ENCODE measurements at regions not wholly inside any gene's neighbourhood (a gene's known extent, or its start where the extent isn't known, plus 50 kb on each side); places are given as distances from the start of the nearest gene placed in this dataset.

- no peaks in the 10 kb centered on the region for H3K4me1 Mint-ChIP-seq (ENCODE audit: low read depth, unreplicated experiment)
- Histone ChIP-seq H4K20me1 (ENCODE audit: insufficient read depth, low read length) (no peaks in the 10 kb centered on the region), H3K4me3 (ENCODE audit: insufficient read depth, low read depth, low read length) (no peak overlapping the region), H3K4me2 (ENCODE audit: low read length) (no peak overlapping the region), H3K79me2 (ENCODE audit: insufficient read depth, low read length) (no peaks in the 10 kb centered on the region), H2AFZ (ENCODE audit: low read depth, low read length) (no peak overlapping the region), H3K27ac (ENCODE audit: low read depth, low read length) (no peak overlapping the region), H3K9ac (ENCODE audit: low read length) (no peak overlapping the region), H3K27me3 (ENCODE audit: insufficient read depth, low read length) (no peaks in the 10 kb centered on the region), H3K36me3 (ENCODE audit: insufficient read depth, low read length) (no peaks in the 10 kb centered on the region), H3K4me1 (ENCODE audit: insufficient read depth, low read length) (no peaks in the 10 kb centered on the region), H3K9me3 (ENCODE audit: insufficient read depth, low read depth, low read length) (no peaks in the 10 kb centered on the region)
- peaks cover 20% of the 10 kb centered on the region for H3K27me3 Mint-ChIP-seq (ENCODE audit: low read depth, unreplicated experiment)
- TF ChIP-seq EZH2 (IDR thresholded peaks at IDR 0.05; ENCODE audit: insufficient read depth, low read length): no peak
- TF ChIP-seq CTCF (IDR thresholded peaks at IDR 0.05; ENCODE audit: insufficient read depth, low read depth, low read length): no peak
- DNase-seq (ENCODE audit: low read depth) (no peak), FAIRE-seq (no peak)
- peaks cover under 1% of the 10 kb centered on the region for H3K9me3 Mint-ChIP-seq (ENCODE audit: unreplicated experiment)
- no peak overlapping the region for H3K4me3 Mint-ChIP-seq (ENCODE audit: unreplicated experiment)
- no peak overlapping the region for H3K27ac Mint-ChIP-seq (ENCODE audit: unreplicated experiment)
- H3K36me3 Mint-ChIP-seq (ENCODE audit: low read depth, unreplicated experiment): peaks cover 2% of the 10 kb centered on the region
Measured at GRCh38 chr1:181353526-181353925, 129.8 kb upstream of the CACNA1E start.

- H3K4me2 ChIP-seq (ENCODE audit: low read length): no peak overlapping the region
- no peaks in the 10 kb centered on the region for H3K36me3 ChIP-seq (ENCODE audit: insufficient read depth, low read length)
- no peaks in the 10 kb centered on the region for H3K4me1 ChIP-seq (ENCODE audit: insufficient read depth, low read length)
- peaks cover 20% of the 10 kb centered on the region for H3K27me3 Mint-ChIP-seq (ENCODE audit: low read depth, unreplicated experiment)
- FAIRE-seq (no peak), DNase-seq (ENCODE audit: low read depth) (no peak)
- H3K4me1 Mint-ChIP-seq (ENCODE audit: low read depth, unreplicated experiment): no peaks in the 10 kb centered on the region
- TF ChIP-seq EZH2 (IDR thresholded peaks at IDR 0.05; ENCODE audit: insufficient read depth, low read length) (no peak), CTCF (IDR thresholded peaks at IDR 0.05; ENCODE audit: insufficient read depth, low read depth, low read length) (no peak)
- H3K9ac ChIP-seq (ENCODE audit: low read length): no peak overlapping the region
- H4K20me1 ChIP-seq (ENCODE audit: insufficient read depth, low read length): no peaks in the 10 kb centered on the region
- H3K27ac ChIP-seq (ENCODE audit: low read depth, low read length): no peak overlapping the region
- H3K9me3 Mint-ChIP-seq (ENCODE audit: unreplicated experiment): no peaks in the 10 kb centered on the region
- H3K79me2 ChIP-seq (ENCODE audit: insufficient read depth, low read length): no peaks in the 10 kb centered on the region
- no peak overlapping the region for H3K4me3 ChIP-seq (ENCODE audit: insufficient read depth, low read depth, low read length)
- no peak overlapping the region for H3K4me3 Mint-ChIP-seq (ENCODE audit: unreplicated experiment)
- no peaks in the 10 kb centered on the region for H3K36me3 Mint-ChIP-seq (ENCODE audit: low read depth, unreplicated experiment)
- H3K27me3 ChIP-seq (ENCODE audit: insufficient read depth, low read length): no peaks in the 10 kb centered on the region
- H2AFZ ChIP-seq (ENCODE audit: low read depth, low read length): no peak overlapping the region
- H3K27ac Mint-ChIP-seq (ENCODE audit: unreplicated experiment): no peak overlapping the region
- no peaks in the 10 kb centered on the region for H3K9me3 ChIP-seq (ENCODE audit: insufficient read depth, low read depth, low read length)
Measured at GRCh38 chr1:181354865-181355264, 128.5 kb upstream of the CACNA1E start.

- Histone ChIP-seq H2AFZ (ENCODE audit: low read depth, low read length) (no peak overlapping the region), H4K20me1 (ENCODE audit: insufficient read depth, low read length) (no peaks in the 10 kb centered on the region), H3K4me2 (ENCODE audit: low read length) (no peak overlapping the region), H3K9me3 (ENCODE audit: insufficient read depth, low read depth, low read length) (no peaks in the 10 kb centered on the region), H3K27me3 (ENCODE audit: insufficient read depth, low read length) (no peaks in the 10 kb centered on the region), H3K27ac (ENCODE audit: low read depth, low read length) (no peak overlapping the region), H3K4me3 (ENCODE audit: insufficient read depth, low read depth, low read length) (no peak overlapping the region), H3K36me3 (ENCODE audit: insufficient read depth, low read length) (no peaks in the 10 kb centered on the region), H3K4me1 (ENCODE audit: insufficient read depth, low read length) (no peaks in the 10 kb centered on the region), H3K9ac (ENCODE audit: low read length) (no peak overlapping the region), H3K79me2 (ENCODE audit: insufficient read depth, low read length) (no peaks in the 10 kb centered on the region)
- no peak overlapping the region for H3K27ac Mint-ChIP-seq (ENCODE audit: unreplicated experiment)
- no peaks in the 10 kb centered on the region for H3K9me3 Mint-ChIP-seq (ENCODE audit: unreplicated experiment)
- no peak overlapping the region for H3K4me3 Mint-ChIP-seq (ENCODE audit: unreplicated experiment)
- H3K4me1 Mint-ChIP-seq (ENCODE audit: low read depth, unreplicated experiment): no peaks in the 10 kb centered on the region
- no peak for TF ChIP-seq EZH2 (IDR thresholded peaks at IDR 0.05; ENCODE audit: insufficient read depth, low read length)
- TF ChIP-seq CTCF (IDR thresholded peaks at IDR 0.05; ENCODE audit: insufficient read depth, low read depth, low read length): no peak
- H3K36me3 Mint-ChIP-seq (ENCODE audit: low read depth, unreplicated experiment): no peaks in the 10 kb centered on the region
- FAIRE-seq: no peak
- no peak for DNase-seq (ENCODE audit: low read depth)
- H3K27me3 Mint-ChIP-seq (ENCODE audit: low read depth, unreplicated experiment): peaks cover 14% of the 10 kb centered on the region
Measured at GRCh38 chr1:181356505-181357340, 126.6 kb upstream of the CACNA1E start.
